ENCODE measurements at regions not wholly inside any gene's neighbourhood (a gene's known extent, or its start where the extent isn't known, plus 50 kb on each side); places are given as distances from the start of the nearest gene placed in this dataset.

- intact Hi-C loops (cut with micrococcal nuclease; ENCODE audit: unreplicated experiment) (loop anchor here (5.0 kb wide), 1 partner anchor 122 kb away; no protein-coding TSS in a partner anchor), in situ Hi-C loops (cut with HindIII; ENCODE audit: extremely low pct_ligation_motif_present, low pct_unique_long_range_greater_than_20kb) (loop anchor here (5.0 to 10.0 kb wide), 3 partner anchors 109 to 389 kb away; no protein-coding TSS in a partner anchor)
- TF ChIP-seq MATR3 (CRISPR knock-in tag; IDR thresholded peaks at IDR 0.05): no peak
- TF ChIP-seq ZNF10 (CRISPR knock-in tag; IDR thresholded peaks at IDR 0.05; ENCODE audit: borderline replicate concordance, low read depth): no peak
- no peak for TF ChIP-seq ZNF646 (CRISPR knock-in tag; IDR thresholded peaks at IDR 0.05)
- peak; percentile 66 for TF ChIP-seq SMC3 (IDR thresholded peaks at IDR 0.05; ENCODE audit: low read length)
- TF ChIP-seq, protein P1, sequence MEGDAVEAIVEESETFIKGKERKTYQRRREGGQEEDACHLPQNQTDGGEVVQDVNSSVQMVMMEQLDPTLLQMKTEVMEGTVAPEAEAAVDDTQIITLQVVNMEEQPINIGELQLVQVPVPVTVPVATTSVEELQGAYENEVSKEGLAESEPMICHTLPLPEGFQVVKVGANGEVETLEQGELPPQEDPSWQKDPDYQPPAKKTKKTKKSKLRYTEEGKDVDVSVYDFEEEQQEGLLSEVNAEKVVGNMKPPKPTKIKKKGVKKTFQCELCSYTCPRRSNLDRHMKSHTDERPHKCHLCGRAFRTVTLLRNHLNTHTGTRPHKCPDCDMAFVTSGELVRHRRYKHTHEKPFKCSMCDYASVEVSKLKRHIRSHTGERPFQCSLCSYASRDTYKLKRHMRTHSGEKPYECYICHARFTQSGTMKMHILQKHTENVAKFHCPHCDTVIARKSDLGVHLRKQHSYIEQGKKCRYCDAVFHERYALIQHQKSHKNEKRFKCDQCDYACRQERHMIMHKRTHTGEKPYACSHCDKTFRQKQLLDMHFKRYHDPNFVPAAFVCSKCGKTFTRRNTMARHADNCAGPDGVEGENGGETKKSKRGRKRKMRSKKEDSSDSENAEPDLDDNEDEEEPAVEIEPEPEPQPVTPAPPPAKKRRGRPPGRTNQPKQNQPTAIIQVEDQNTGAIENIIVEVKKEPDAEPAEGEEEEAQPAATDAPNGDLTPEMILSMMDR (CRISPR knock-in tag; IDR thresholded peaks at IDR 0.05): peak; percentile 64
- peak; percentile 56 for TF ChIP-seq STAG1 (CRISPR knock-in tag; IDR thresholded peaks at IDR 0.05)
- no peak for TF ChIP-seq ZNF773 (CRISPR knock-in tag; IDR thresholded peaks at IDR 0.05; ENCODE audit: borderline replicate concordance)
- Histone ChIP-seq H3K27ac (ENCODE audit: extremely low read length, insufficient read depth, low read length) (no peak overlapping the region), H4K20me1 (ENCODE audit: insufficient read depth, low read length) (no peaks in the 10 kb centered on the region), H3K4me2 (ENCODE audit: low read depth, low read length) (no peak overlapping the region), H3K79me2 (ENCODE audit: insufficient read depth, low read length) (no peaks in the 10 kb centered on the region), H3K4me3 (replicated peaks in 1 of 3; ENCODE audit: insufficient read depth in 1 of 3, low read depth in 2 of 3, low read length in 3 of 3) (no peak overlapping the region), H3K36me3 (replicated peaks in 1 of 2; ENCODE audit: control insufficient read depth in 1 of 2, insufficient read depth in 2 of 2, low read length in 2 of 2) (no peaks in the 10 kb centered on the region), H2AFZ (ENCODE audit: low read length) (no peak overlapping the region), H3K9ac (ENCODE audit: insufficient read depth, low read depth, low read length) (no peak overlapping the region), H3K4me1 (ENCODE audit: insufficient read depth, low read length) (no peaks in the 10 kb centered on the region), H3K27me3 (ENCODE audit: control insufficient read depth in 1 of 2, insufficient read depth in 2 of 2, low read length in 2 of 2) (no peaks in the 10 kb centered on the region), H3K9me3 (ENCODE audit: low read length) (no peaks in the 10 kb centered on the region)
- ChIA-PET CTCF (ENCODE audit: low intra/inter-chr PET ratio, low total read pairs) (interaction anchor here (0.7 to 1.6 kb wide), 3 partner anchors 110 to 392 kb away, joined by 3 to 7 read pairs (median 5); no protein-coding TSS in a partner anchor), POLR2A (no interaction called here)
- ATAC-seq (peak; percentile 62; the same call in 2 of the 3 replicates), DNase-seq (ENCODE audit: low spot score) (peak; percentile 10), FAIRE-seq (peak; percentile 77)
- BruUV-seq (replicated peaks): no TSS peak
- WGBS (ENCODE audit: low lambda C conversion rate): 23% methylated on average over 17 of the region's 19 CpGs
Observed at GRCh38 chrX:25144043-25144940, 128.5 kb upstream of the ARX start.

All from HepG2 (cell line).